ENCODE measurements at regions not wholly inside any gene's neighbourhood (a gene's known extent, or its start where the extent isn't known, plus 50 kb on each side); places are given as distances from the start of the nearest gene placed in this dataset.

- DNase-seq (ENCODE audit: low read depth, low spot score): no peak
- ChIA-PET POLR2A (no interaction called here), CTCF (no interaction called here)
- no peak for TF ChIP-seq CTCF (IDR thresholded peaks at IDR 0.05; ENCODE audit: insufficient read depth, low read length, missing control alignments)
- H3K4me3 ChIP-seq (ENCODE audit: low read depth, low read length): no peak overlapping the region
Measured at GRCh38 chr9:673966-674526, 167.5 kb upstream of the DMRT1 start.

- DNase-seq (ENCODE audit: low read depth, low spot score): no peak
- H3K4me3 ChIP-seq (ENCODE audit: low read depth, low read length): no peak overlapping the region
- CTCF ChIA-PET: no interaction called here
- no peak for TF ChIP-seq CTCF (IDR thresholded peaks at IDR 0.05; ENCODE audit: insufficient read depth, low read length, missing control alignments)
- POLR2A ChIA-PET: no interaction called here
Measured at GRCh38 chr9:675697-676370, 165.7 kb upstream of the DMRT1 start.

GRCh38 chr9:676780-677438, 164.6 kb upstream of the DMRT1 start:
- H3K4me3 ChIP-seq (ENCODE audit: low read depth, low read length): no peak overlapping the region
- CTCF ChIA-PET: no interaction called here
- TF ChIP-seq CTCF (IDR thresholded peaks at IDR 0.05; ENCODE audit: insufficient read depth, low read length, missing control alignments): no peak
- no peak for DNase-seq (ENCODE audit: low read depth, low spot score)
- POLR2A ChIA-PET: no interaction called here

- TF ChIP-seq CTCF (IDR thresholded peaks at IDR 0.05; ENCODE audit: insufficient read depth, low read length, missing control alignments): no peak
- CTCF ChIA-PET: no interaction called here
- DNase-seq (ENCODE audit: low read depth, low spot score): no peak
- POLR2A ChIA-PET: no interaction called here
- no peak overlapping the region for H3K4me3 ChIP-seq (ENCODE audit: low read depth, low read length)
Measured at GRCh38 chr9:677461-678097, 163.9 kb upstream of the DMRT1 start.

GRCh38 chr9:678897-679296, 162.6 kb upstream of the DMRT1 start:
- CTCF ChIA-PET: no interaction called here
- no peak overlapping the region for H3K4me3 ChIP-seq (ENCODE audit: low read depth, low read length)
- POLR2A ChIA-PET: no interaction called here
- no peak for DNase-seq (ENCODE audit: low read depth, low spot score)
- no peak for TF ChIP-seq CTCF (IDR thresholded peaks at IDR 0.05; ENCODE audit: insufficient read depth, low read length, missing control alignments)

GRCh38 chr9:679462-679861, 162.0 kb upstream of the DMRT1 start:
- no peak overlapping the region for H3K4me3 ChIP-seq (ENCODE audit: low read depth, low read length)
- no peak for DNase-seq (ENCODE audit: low read depth, low spot score)
- ChIA-PET POLR2A (no interaction called here), CTCF (no interaction called here)
- no peak for TF ChIP-seq CTCF (IDR thresholded peaks at IDR 0.05; ENCODE audit: insufficient read depth, low read length, missing control alignments)
